Fibroblast of upper back skin (primary cell): ENCODE measurements at regions not wholly inside any gene's neighbourhood (a gene's known extent, or its start where the extent isn't known, plus 50 kb on each side); places are given as distances from the start of the nearest gene placed in this dataset.
A peak's percentile ranks its signal among the peaks of the same experiment; 100 is the strongest.

Experiments
- DNase-seq: peaks from one replicate; pipeline ENCODE4 v3.0.0-alpha.2; 2013

DNA sequence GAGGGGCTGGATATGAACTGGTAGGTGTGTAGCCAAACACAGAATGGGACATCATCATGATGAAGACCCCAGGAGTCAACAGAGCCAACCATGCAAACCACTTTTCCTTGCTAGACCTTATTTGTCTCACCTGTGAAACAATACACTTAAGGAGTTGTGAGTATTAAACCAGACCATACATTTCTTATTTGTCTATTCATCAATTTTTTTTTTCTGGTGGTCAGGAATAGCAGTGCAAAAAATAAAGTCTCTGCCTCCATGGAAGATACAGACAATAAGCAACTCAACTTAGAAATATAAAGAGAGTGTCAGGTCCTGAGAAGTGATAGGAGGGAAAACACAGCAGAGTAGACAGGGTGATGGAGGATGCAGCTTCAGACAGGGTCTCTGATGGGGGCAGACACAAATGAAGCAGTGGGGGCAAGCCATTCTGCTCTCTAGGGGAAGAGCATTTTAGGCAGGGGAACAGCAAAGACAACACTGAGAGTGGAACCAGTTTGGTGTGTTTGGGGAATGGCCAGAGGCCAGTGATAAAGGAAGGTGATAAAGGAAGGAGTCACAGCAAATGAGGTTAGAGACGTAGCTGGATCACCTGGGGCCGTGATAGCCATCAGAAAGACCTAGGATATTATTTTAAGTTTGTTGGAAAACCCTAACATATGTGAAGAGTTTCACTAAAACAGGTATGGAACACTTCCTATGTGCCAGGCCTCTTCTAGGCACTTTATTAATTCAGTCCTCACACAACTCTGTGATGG lies 256.2 kb downstream of the MAN2A1 start:
- DNase-seq: no peak

- DNase-seq: no peak
Observed at GRCh38 chr5:109946610-109947009, 256.9 kb downstream of the MAN2A1 start.

DNA sequence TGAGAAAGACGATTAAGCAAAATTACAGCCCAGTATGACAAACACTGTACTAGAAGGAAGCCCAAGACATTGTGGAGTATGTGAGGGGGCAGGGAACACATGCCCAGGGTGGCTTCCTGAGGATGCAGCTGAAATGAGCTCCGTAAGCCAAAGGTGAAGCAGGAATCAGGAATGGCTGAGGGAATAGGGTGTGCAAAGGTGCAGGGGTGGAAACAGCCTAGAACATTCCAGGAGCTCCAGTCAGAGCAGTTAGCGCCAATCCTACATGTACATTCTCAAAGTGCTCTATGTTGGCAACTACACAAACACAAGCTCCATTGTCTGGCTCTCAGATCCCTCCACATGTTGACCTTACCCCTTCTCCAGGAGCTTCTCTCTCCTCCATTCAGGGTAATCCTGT lies 257.9 kb downstream of the MAN2A1 start:
- DNase-seq: no peak

- no peak for DNase-seq
Observed at GRCh38 chr5:109950634-109951033, 260.9 kb downstream of the MAN2A1 start.

DNA sequence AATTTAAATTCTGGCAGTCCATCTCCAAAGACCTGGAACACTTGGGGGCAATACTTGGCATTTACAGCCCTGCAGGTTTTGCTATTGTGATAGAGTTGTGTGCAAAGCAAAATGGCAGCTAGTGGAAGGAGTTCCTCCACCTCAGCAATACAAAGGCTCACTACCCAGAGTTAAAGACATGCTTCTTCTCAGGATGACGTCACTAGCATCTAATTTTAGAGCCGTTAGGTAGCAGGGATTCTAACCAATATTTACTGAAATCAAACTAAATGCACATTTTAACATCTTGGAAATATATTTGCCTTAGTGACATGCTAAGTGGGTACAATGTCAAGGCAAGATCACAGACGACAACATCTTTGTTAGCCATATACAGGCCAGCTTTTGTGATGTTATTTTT lies 261.6 kb downstream of the MAN2A1 start:
- DNase-seq: no peak

DNA sequence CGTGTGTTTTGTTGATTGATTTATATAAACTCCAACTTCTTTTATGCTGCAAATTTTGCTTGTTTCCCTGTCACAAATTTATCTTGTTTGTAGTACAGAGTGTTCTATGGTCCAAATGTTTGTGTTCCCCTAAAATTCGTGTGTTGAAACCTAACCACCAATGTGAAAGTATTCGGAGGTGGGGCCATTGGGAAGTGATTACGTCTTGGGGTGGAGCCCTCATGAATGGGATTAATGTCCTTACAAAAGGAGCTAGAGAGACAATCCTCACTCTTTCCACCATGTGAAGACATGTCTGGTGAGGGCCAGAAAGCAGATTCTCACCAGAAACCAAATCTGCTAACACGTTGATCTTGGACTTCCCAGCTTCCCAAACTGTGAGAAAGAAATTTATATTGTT lies 262.0 kb downstream of the MAN2A1 start:
- DNase-seq: no peak

DNA sequence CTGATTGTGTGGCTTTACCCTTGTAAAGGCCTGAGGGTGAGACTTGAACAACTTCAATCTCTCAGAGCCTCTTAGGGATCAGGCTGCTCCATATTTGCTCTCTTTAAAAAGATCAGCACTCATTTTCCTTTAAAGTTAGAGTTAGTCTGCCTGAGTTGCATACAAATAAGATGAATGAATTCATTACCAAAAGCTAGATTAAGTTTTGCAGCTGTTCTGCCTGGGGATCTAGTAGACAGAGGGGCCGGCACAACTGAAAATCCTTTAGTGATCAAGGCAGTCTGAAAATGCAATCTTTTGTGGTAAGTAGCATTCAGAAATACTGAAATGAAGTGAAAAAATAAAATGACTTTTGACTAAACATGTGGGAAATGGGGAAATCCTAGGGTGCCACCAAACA lies 264.0 kb downstream of the MAN2A1 start:
- DNase-seq: no peak

GRCh38 chr5:109956884-109957283 lies 267.2 kb downstream of the MAN2A1 start:
- no peak for DNase-seq

DNA sequence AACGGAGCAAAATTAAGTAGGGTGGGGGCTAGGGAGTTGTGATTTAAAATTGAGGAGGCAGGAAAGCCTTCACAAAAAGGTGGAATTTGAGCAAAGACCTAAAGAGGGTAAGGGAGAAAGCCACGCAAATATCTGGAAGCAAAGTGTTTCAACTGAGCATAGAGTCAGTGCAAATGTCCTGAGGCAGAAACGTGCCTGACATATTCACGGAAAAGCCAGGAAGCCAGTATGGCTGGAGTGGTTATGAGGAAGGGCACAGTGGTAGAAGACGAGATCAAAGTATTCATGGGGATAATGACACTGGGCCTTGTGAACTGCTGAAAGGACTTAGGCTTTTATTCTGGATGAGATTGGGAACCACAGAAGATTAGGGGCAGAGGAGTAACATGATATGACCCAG lies 268.4 kb downstream of the MAN2A1 start:
- DNase-seq: no peak

- no peak for DNase-seq
Observed at GRCh38 chr5:109959652-109960051, 269.9 kb downstream of the MAN2A1 start.

GRCh38 chr5:109961751-109962150 lies 272.0 kb downstream of the MAN2A1 start:
- DNase-seq: no peak

- no peak for DNase-seq
Observed at GRCh38 chr5:109962882-109963603, 273.3 kb downstream of the MAN2A1 start.

DNA sequence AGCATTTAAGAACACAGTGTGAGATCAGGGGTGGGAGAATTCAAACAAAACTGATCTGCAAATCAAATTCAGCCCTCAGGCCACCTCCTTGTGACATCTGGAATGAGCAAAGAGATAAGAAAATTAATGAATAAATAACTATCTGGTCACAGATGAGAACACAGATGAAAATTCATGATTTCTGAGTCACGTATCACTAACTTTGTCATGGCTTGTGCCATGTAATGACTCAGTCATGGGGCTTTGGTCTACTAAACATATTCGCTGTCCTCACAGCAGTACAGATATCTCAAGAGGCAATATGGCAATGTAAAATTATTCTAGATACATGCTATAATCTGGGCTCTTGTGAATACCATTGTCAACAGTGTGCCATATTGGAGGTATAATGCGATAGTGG lies 274.4 kb downstream of the MAN2A1 start:
- no peak for DNase-seq

DNA sequence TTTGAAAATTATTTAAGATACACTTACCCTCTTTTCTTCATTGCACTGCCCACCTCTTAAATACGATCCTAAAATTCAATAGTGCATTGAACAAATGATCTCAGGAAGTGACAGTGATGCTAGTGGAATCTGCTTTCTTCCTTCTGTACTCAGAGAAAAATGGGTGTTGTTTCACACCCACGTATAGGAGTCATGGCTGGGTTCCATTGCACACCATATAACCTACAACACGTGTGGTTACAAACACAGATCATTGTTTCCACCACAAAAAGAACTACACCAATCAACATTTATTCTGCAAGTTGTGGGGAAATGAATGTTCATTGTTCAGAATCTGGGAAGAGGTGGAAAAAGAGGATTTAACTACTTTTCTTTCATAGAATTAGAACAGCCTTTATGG lies 275.9 kb downstream of the MAN2A1 start:
- DNase-seq: no peak

DNA sequence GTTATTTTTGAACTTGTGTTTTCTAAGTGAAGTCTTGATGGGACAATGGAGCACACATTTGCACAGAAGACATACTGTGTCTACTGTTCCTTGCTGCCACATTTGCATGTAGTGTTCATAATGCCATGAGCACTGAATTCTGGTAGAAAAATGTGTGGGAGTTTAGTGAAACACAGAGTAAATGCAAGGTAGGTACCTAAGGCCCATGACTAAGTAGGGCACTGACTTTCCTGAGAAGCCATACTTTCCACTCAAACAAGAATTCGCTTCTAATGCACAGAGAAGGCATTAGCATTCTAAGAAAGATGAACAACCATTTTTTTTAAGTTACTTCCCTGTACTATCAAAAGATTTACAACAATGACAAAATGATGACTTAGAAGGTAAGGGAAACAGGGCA lies 282.2 kb downstream of the MAN2A1 start:
- DNase-seq: no peak

GRCh38 chr5:109981979-109982378 lies 292.3 kb downstream of the MAN2A1 start:
- no peak for DNase-seq

GRCh38 chr5:109982966-109983534 lies 293.3 kb downstream of the MAN2A1 start:
- peak; percentile 39 for DNase-seq

GRCh38 chr5:109986726-109987125 lies 297.0 kb downstream of the MAN2A1 start:
- no peak for DNase-seq

- peak; percentile 54 for DNase-seq
Observed at GRCh38 chr5:109987355-109987754, 297.6 kb downstream of the MAN2A1 start.

GRCh38 chr5:109987970-109988369 lies 298.2 kb downstream of the MAN2A1 start:
- DNase-seq: no peak

DNA sequence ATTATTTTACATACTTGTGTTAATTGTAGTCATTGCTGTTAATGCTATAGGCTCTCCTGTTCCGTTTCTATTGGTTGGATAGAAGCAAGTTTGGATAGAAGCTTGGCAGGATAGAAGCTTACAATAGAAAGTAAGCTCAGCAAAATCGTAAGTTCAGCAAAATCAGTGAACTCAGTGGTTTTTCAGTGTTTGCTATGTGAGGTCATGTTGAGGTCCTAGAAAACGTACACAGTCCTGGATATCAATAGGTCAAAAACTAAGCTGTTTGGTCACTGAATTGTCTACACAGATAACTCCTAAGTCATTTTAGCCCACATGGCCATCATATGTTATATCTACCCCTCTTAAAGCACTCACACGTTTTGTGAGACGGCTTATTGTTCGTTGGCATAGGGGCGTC lies 299.4 kb downstream of the MAN2A1 start:
- no peak for DNase-seq

GRCh38 chr5:109989994-109990722 lies 300.4 kb downstream of the MAN2A1 start:
- DNase-seq: no peak

DNA sequence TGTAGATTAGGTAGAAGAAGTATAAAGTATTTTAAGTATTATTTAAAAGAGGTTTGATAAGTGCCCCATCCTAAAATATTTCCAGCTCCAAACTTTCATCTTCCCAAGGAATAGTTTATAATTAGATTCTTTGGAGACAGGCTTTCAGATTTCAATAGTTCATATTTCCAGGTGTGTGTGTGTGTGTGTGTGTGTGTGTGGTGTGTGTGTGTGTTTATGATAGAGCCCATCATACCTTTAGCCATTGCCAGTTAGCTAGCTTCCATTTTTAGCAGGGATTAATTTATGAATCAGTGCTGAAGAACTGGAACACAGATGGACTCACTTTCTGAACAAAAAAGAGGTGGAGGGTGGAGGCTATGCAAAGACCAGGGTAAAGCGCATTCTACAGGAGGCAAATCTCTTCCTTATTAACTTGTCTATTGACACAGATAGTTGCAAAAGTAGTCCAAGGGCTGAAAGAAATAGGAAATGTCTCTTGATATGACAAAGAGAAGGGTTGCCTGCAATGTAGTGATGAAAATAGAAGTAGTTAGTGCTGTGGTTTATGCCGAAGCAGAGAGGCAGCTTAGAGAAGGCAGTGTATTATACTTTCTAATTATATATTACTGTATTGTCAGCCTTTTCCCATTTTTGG lies 301.1 kb downstream of the MAN2A1 start:
- no peak for DNase-seq
